ENCODE measurements at regions not wholly inside any gene's neighbourhood (a gene's known extent, or its start where the extent isn't known, plus 50 kb on each side); places are given as distances from the start of the nearest gene placed in this dataset.

DNA sequence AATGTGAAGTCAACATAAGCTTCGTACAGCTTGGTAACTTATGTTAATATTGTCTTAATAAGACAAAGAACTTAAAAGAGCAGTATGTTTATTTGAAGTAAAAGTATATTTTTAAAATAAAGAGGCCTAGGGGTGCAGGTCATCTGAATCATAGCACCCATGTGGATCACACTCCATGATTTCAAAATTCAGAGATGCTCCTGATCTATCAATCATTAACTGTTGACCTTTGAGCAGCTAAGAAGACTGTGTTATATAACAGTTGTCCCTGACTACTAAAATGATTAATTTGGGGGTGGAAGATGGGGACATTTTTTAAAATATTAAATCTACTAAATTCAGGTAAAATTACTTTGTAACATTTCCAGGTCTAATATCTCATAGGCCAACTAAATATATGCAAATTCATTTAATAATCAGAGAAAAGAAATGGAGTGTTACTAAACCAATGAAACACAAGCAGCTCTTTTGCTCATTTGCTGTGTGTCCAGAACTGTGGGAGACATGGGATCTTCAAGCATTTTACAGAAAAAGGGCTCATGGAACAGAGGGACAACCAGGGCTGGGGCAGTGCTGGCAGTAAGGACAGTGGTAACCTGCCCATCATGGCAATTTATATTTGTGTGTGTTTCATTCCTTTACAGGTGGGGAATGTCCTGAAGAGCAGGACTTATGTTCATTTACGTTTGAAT, 120.7 kb upstream of the PCED1B start (continued):
- TF ChIP-seq FOXA3 (CRISPR knock-in tag; IDR thresholded peaks at IDR 0.05) (0 out of 2 replicates have a peak, but pooled peaks have one; percentile 24), ZNF720 (CRISPR knock-in tag; IDR thresholded peaks at IDR 0.05) (no peak), ZNF878 (CRISPR knock-in tag; IDR thresholded peaks at IDR 0.05) (no peak), ZIK1 (CRISPR knock-in tag; IDR thresholded peaks at IDR 0.05; ENCODE audit: borderline replicate concordance, low read depth) (no peak), KMT2A (CRISPR knock-in tag; IDR thresholded peaks at IDR 0.05) (no peak), ZSCAN25 (CRISPR knock-in tag; IDR thresholded peaks at IDR 0.05) (no peak), ZFP36L1 (CRISPR knock-in tag; IDR thresholded peaks at IDR 0.05) (no peak), THAP8 (CRISPR knock-in tag; IDR thresholded peaks at IDR 0.05; ENCODE audit: borderline replicate concordance) (no peak), ZKSCAN8 (CRISPR knock-in tag; IDR thresholded peaks at IDR 0.05; ENCODE audit: borderline replicate concordance) (no peak), HNF4A (CRISPR knock-in tag; IDR thresholded peaks at IDR 0.05) (peak; percentile 44; the same call in 1 of the 2 replicates), SAFB2 (CRISPR knock-in tag; IDR thresholded peaks at IDR 0.05; ENCODE audit: borderline replicate concordance, low read depth) (no peak), ZNF800 (CRISPR knock-in tag; IDR thresholded peaks at IDR 0.05) (no peak), FOXK1 (CRISPR knock-in tag; IDR thresholded peaks at IDR 0.05; ENCODE audit: borderline replicate concordance, low read depth) (0 out of 2 replicates have a peak, but pooled peaks have one; percentile 13), TAF15 (IDR thresholded peaks at IDR 0.05; ENCODE audit: low read depth, low read length, poor library complexity, severe bottlenecking) (no peak), SNAPC5 (CRISPR knock-in tag; IDR thresholded peaks at IDR 0.05; ENCODE audit: borderline replicate concordance) (no peak), SATB2 (CRISPR knock-in tag; IDR thresholded peaks at IDR 0.05) (no peak), KAT2B (IDR thresholded peaks at IDR 0.05; ENCODE audit: borderline replicate concordance, low read depth, low read length) (no peak)
- TF ChIP-seq, protein P1, sequence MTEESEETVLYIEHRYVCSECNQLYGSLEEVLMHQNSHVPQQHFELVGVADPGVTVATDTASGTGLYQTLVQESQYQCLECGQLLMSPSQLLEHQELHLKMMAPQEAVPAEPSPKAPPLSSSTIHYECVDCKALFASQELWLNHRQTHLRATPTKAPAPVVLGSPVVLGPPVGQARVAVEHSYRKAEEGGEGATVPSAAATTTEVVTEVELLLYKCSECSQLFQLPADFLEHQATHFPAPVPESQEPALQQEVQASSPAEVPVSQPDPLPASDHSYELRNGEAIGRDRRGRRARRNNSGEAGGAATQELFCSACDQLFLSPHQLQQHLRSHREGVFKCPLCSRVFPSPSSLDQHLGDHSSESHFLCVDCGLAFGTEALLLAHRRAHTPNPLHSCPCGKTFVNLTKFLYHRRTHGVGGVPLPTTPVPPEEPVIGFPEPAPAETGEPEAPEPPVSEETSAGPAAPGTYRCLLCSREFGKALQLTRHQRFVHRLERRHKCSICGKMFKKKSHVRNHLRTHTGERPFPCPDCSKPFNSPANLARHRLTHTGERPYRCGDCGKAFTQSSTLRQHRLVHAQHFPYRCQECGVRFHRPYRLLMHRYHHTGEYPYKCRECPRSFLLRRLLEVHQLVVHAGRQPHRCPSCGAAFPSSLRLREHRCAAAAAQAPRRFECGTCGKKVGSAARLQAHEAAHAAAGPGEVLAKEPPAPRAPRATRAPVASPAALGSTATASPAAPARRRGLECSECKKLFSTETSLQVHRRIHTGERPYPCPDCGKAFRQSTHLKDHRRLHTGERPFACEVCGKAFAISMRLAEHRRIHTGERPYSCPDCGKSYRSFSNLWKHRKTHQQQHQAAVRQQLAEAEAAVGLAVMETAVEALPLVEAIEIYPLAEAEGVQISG (CRISPR knock-in tag; IDR thresholded peaks at IDR 0.05) = no peak
- TF ChIP-seq, protein P2, sequence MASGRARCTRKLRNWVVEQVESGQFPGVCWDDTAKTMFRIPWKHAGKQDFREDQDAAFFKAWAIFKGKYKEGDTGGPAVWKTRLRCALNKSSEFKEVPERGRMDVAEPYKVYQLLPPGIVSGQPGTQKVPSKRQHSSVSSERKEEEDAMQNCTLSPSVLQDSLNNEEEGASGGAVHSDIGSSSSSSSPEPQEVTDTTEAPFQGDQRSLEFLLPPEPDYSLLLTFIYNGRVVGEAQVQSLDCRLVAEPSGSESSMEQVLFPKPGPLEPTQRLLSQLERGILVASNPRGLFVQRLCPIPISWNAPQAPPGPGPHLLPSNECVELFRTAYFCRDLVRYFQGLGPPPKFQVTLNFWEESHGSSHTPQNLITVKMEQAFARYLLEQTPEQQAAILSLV (CRISPR knock-in tag; IDR thresholded peaks at IDR 0.05; ENCODE audit: borderline replicate concordance) = no peak
- TF ChIP-seq, protein P3, sequence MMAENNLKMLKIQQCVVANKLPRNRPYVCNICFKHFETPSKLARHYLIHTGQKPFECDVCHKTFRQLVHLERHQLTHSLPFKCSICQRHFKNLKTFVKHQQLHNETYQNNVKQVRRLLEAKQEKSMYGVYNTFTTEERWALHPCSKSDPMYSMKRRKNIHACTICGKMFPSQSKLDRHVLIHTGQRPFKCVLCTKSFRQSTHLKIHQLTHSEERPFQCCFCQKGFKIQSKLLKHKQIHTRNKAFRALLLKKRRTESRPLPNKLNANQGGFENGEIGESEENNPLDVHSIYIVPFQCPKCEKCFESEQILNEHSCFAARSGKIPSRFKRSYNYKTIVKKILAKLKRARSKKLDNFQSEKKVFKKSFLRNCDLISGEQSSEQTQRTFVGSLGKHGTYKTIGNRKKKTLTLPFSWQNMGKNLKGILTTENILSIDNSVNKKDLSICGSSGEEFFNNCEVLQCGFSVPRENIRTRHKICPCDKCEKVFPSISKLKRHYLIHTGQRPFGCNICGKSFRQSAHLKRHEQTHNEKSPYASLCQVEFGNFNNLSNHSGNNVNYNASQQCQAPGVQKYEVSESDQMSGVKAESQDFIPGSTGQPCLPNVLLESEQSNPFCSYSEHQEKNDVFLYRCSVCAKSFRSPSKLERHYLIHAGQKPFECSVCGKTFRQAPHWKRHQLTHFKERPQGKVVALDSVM (CRISPR knock-in tag; IDR thresholded peaks at IDR 0.05) = no peak

Data from HepG2 (cell line).